ENCODE measurements at regions not wholly inside any gene's neighbourhood (a gene's known extent, or its start where the extent isn't known, plus 50 kb on each side); places are given as distances from the start of the nearest gene placed in this dataset.

DNA sequence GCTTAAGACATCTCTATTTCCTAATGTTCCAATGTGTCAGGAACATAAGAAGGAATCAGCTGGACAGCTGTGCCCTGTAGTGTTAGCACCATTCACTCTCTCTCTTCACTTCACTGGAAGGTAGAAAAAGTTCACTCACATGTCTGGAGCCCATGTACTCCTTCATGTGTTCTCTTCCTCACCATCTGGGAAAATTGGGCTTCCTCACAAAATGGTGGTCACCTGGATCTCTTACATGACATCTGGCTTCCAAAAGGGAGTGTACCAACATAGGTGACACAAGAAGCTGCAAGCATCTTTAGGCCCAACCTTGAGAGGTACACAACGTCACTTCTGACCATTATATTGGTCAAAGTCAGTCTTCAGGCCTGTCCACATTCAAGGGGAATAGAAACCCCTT is 882.6 kb downstream of the LTN1 start:
- no peaks in the 10 kb centered on the region for H3K27me3 Mint-ChIP-seq
- CTCF ChIA-PET: no interaction called here
- H3K79me2 ChIP-seq (ENCODE audit: control insufficient read depth, insufficient read depth, low read length): no peaks in the 10 kb centered on the region
- H3K36me3 ChIP-seq (replicated peaks in 1 of 2; ENCODE audit: control extremely low read depth in 1 of 2, control insufficient read depth in 1 of 2, extremely low read depth in 1 of 2, insufficient read depth in 2 of 2, low read length in 1 of 2): no peaks in the 10 kb centered on the region
- no peaks in the 10 kb centered on the region for H4K20me1 ChIP-seq (ENCODE audit: control insufficient read depth, insufficient read depth, low read length, poor library complexity, severe bottlenecking)
- peaks cover 2% of the 10 kb centered on the region for H3K9me3 Mint-ChIP-seq (ENCODE audit: insufficient read depth)
- H3K4me1 ChIP-seq (ENCODE audit: control insufficient read depth in 2 of 2, insufficient read depth in 2 of 2, low read length in 2 of 2): no peaks in the 10 kb centered on the region
- H3K4me3 Mint-ChIP-seq: no peak overlapping the region
- peak overlapping the region; percentile 10 for H3K27ac Mint-ChIP-seq
- no peak overlapping the region for H3K9ac ChIP-seq (ENCODE audit: low read length)
- intact Hi-C loops (cut with micrococcal nuclease): no loop called here
- H2AFZ ChIP-seq (ENCODE audit: insufficient read depth, low read depth, low read length, poor library complexity, severe bottlenecking): no peak overlapping the region
- TF ChIP-seq EZH2 (IDR thresholded peaks at IDR 0.05; ENCODE audit: borderline replicate concordance, insufficient read depth, low read depth, low read length, poor library complexity, severe bottlenecking): no peak
- no peak for TF ChIP-seq CTCF (IDR thresholded peaks at IDR 0.05)
- no peaks in the 10 kb centered on the region for H3K27me3 ChIP-seq (replicated peaks in 1 of 4; ENCODE audit: control extremely low read depth in 1 of 4, control insufficient read depth in 3 of 4, insufficient read depth in 4 of 4, low read length in 3 of 4)
- H3K4me1 Mint-ChIP-seq: no peaks in the 10 kb centered on the region
- H3K27ac ChIP-seq (ENCODE audit: low read length in 2 of 2): no peak overlapping the region
- no peak overlapping the region for H3K4me2 ChIP-seq (replicated peaks; ENCODE audit: low read depth, low read length, poor library complexity, severe bottlenecking)
- 100% methylated on average over 1 of the region's 1 CpG for WGBS (ENCODE audit: insufficient coverage)
- H3K4me3 ChIP-seq (ENCODE audit: control extremely low read depth in 1 of 5, extremely low read depth in 1 of 5, insufficient read depth in 1 of 5, low read depth in 2 of 5, low read length in 4 of 5): no peak overlapping the region
- ATAC-seq (ENCODE audit: low read depth) (no peak), DNase-seq (no peak)
- POLR2A ChIA-PET: no interaction called here
- no peaks in the 10 kb centered on the region for H3K9me3 ChIP-seq (ENCODE audit: control extremely low read depth in 1 of 3, control insufficient read depth in 2 of 3, insufficient read depth in 1 of 3, low read length in 2 of 3)

DNA sequence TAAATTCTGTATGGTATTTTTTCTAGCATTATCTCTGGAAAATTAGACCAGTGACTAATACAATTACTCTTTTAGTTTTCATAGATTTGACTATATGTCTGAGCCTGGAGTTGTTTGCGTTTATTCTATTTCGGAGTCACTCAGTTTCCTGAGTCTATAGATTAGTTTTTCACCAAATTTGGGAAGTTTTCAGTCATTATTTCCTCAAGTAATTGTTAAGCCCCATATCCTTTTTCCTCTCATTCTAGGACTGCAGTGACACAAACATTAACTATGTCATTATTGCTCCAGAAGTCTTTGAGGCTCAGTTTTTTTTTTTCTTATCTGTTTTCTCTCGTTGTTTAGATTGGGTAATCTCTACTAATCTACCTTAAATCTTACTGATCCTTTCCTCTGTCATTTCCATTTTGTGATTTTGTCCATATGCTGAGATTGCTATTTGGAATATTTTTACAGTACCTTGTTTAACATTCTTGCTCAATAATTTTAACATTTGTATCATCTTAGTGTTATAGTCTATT is 886.2 kb downstream of the LTN1 start:
- Histone ChIP-seq H3K4me1 (ENCODE audit: control insufficient read depth in 2 of 2, insufficient read depth in 2 of 2, low read length in 2 of 2) (no peaks in the 10 kb centered on the region), H4K20me1 (ENCODE audit: control insufficient read depth, insufficient read depth, low read length, poor library complexity, severe bottlenecking) (no peaks in the 10 kb centered on the region), H3K27me3 (replicated peaks in 1 of 4; ENCODE audit: control extremely low read depth in 1 of 4, control insufficient read depth in 3 of 4, insufficient read depth in 4 of 4, low read length in 3 of 4) (no peaks in the 10 kb centered on the region), H3K4me3 (ENCODE audit: control extremely low read depth in 1 of 5, extremely low read depth in 1 of 5, insufficient read depth in 1 of 5, low read depth in 2 of 5, low read length in 4 of 5) (no peak overlapping the region), H3K9me3 (ENCODE audit: control extremely low read depth in 1 of 3, control insufficient read depth in 2 of 3, insufficient read depth in 1 of 3, low read length in 2 of 3) (no peaks in the 10 kb centered on the region), H3K9ac (ENCODE audit: low read length) (no peak overlapping the region), H3K27ac (ENCODE audit: low read length in 2 of 2) (no peak overlapping the region), H3K4me2 (replicated peaks; ENCODE audit: low read depth, low read length, poor library complexity, severe bottlenecking) (no peak overlapping the region), H3K36me3 (replicated peaks in 1 of 2; ENCODE audit: control extremely low read depth in 1 of 2, control insufficient read depth in 1 of 2, extremely low read depth in 1 of 2, insufficient read depth in 2 of 2, low read length in 1 of 2) (no peaks in the 10 kb centered on the region), H3K79me2 (ENCODE audit: control insufficient read depth, insufficient read depth, low read length) (no peaks in the 10 kb centered on the region), H2AFZ (ENCODE audit: insufficient read depth, low read depth, low read length, poor library complexity, severe bottlenecking) (no peak overlapping the region)
- ATAC-seq (ENCODE audit: low read depth) (no peak), DNase-seq (no peak)
- H3K4me3 Mint-ChIP-seq: no peak overlapping the region
- ChIA-PET POLR2A (no interaction called here), CTCF (no interaction called here)
- H3K4me1 Mint-ChIP-seq: no peaks in the 10 kb centered on the region
- no peaks in the 10 kb centered on the region for H3K27me3 Mint-ChIP-seq
- WGBS (ENCODE audit: insufficient coverage): no CpG with 5 or more reads among the region's 3 CpGs
- TF ChIP-seq EZH2 (IDR thresholded peaks at IDR 0.05; ENCODE audit: borderline replicate concordance, insufficient read depth, low read depth, low read length, poor library complexity, severe bottlenecking) (no peak), CTCF (IDR thresholded peaks at IDR 0.05) (no peak)
- no peak overlapping the region for H3K27ac Mint-ChIP-seq
- peaks cover 2% of the 10 kb centered on the region for H3K9me3 Mint-ChIP-seq (ENCODE audit: insufficient read depth)
- intact Hi-C loops (cut with micrococcal nuclease): loop anchor here (10.0 kb wide), 1 partner anchor 48 kb away; no protein-coding TSS in a partner anchor
